ENCODE measurements at regions not wholly inside any gene's neighbourhood (a gene's known extent, or its start where the extent isn't known, plus 50 kb on each side); places are given as distances from the start of the nearest gene placed in this dataset.

DNA sequence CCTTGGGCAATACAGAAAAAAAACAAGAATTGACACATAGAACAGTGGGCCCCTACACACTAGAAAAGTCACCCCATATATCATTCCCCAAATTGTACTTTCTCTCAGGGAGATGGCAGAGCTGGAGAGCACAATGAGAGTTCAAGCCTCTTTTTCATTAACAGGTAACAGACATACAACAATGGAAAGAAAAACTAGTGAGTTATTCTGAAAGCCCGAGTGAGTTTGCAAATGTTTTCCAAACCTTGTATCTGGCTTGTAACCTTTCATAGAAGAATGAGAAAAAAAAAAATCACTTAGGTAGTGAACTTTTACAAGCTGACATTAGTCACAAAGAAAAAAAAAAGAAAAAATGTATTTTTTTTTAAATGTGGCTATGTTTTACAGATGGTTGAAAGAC lies 349.6 kb downstream of the RPS4Y2 start:
- no peak for DNase-seq
- Histone ChIP-seq H3K27me3 (no peaks in the 10 kb centered on the region), H3K27ac (no peak overlapping the region), H3K4me3 (no peak overlapping the region), H3K36me3 (ENCODE audit: low read depth, missing control alignments) (no peaks in the 10 kb centered on the region), H3K9me3 (no peaks in the 10 kb centered on the region), H3K4me1 (no peaks in the 10 kb centered on the region)
- TF ChIP-seq POLR2A (IDR thresholded peaks at IDR 0.05) = no peak
- TF ChIP-seq, protein P1, sequence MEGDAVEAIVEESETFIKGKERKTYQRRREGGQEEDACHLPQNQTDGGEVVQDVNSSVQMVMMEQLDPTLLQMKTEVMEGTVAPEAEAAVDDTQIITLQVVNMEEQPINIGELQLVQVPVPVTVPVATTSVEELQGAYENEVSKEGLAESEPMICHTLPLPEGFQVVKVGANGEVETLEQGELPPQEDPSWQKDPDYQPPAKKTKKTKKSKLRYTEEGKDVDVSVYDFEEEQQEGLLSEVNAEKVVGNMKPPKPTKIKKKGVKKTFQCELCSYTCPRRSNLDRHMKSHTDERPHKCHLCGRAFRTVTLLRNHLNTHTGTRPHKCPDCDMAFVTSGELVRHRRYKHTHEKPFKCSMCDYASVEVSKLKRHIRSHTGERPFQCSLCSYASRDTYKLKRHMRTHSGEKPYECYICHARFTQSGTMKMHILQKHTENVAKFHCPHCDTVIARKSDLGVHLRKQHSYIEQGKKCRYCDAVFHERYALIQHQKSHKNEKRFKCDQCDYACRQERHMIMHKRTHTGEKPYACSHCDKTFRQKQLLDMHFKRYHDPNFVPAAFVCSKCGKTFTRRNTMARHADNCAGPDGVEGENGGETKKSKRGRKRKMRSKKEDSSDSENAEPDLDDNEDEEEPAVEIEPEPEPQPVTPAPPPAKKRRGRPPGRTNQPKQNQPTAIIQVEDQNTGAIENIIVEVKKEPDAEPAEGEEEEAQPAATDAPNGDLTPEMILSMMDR (IDR thresholded peaks at IDR 0.05) = no peak
- intact Hi-C loops (cut with DNase I; ENCODE audit: low total_unique reads) = no loop called here
- 40 to 69% methylated on average over 1 of the region's 1 CpG for WGBS, 2 donors

DNA sequence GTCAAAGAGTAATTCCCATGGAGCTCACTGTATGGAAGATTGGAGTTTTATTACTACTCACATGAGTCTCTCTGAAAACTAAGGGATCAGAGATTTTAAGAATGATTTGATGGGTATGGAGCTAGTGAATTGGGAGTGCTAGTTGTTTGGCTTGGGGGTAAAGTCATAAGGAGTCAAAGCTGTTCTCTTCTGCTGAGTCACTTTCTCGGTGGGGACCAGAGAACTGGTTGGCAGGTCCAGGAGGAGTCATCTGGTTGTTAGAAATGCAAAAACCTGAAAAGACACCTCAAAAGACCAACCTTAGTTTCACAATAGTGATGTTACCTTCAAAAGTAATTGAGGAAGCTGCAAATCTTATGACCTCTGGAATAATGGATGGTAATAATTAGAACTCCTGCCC lies 355.4 kb downstream of the RPS4Y2 start:
- TF ChIP-seq POLR2A (IDR thresholded peaks at IDR 0.05) = no peak
- TF ChIP-seq, protein P1 (IDR thresholded peaks at IDR 0.05) = no peak
- Histone ChIP-seq H3K4me1 (no peaks in the 10 kb centered on the region), H3K9me3 (no peaks in the 10 kb centered on the region), H3K36me3 (ENCODE audit: low read depth, missing control alignments) (no peaks in the 10 kb centered on the region), H3K27ac (no peak overlapping the region), H3K27me3 (no peaks in the 10 kb centered on the region), H3K4me3 (no peak overlapping the region)
- intact Hi-C loops (cut with DNase I; ENCODE audit: low total_unique reads) = no loop called here
- no peak for DNase-seq
- WGBS, 2 donors = 61 to 64% methylated on average over 1 of the region's 1 CpG

DNA sequence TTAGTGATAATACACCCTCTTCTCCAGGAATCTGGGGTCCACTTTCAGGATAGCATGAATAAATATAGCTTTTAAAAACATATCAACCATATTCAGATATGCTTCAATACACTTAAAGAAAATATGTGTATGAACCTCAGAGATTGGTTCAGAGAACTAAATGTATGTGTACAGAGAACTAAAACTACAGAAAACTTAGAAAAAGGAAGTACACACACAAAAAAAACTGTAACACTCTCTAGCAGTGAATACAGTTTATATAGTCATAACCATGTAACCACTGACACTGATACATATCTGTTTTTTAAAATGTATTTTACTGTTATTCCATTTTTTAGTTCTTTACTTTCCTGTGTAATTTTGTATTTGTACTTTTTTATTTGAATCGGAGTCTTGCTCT lies 365.2 kb downstream of the RPS4Y2 start:
- DNase-seq = no peak
- intact Hi-C loops (cut with DNase I; ENCODE audit: low total_unique reads) = no loop called here
- 88 to 100% methylated on average over 1 of the region's 1 CpG for WGBS, 2 donors

DNA sequence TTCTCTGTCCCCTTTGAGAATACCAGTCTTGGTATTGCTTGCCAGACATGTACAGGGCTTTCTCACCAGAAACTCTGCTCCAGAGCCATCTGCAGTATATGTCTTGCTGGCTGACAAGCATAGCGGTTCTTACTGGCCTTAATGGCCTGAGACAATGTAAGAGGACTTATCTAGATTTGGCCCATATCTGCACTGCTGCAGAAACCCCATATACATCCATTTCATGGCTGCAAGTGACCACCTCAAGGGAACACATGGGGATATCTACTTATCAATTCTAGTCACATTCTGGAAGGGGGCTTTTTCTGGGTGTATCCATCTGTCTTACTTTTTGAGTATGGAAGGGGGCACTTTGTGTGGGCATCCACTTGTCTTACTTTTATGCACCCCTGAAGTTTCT lies 375.5 kb upstream of the RBMY1B start:
- no peak overlapping the region for H3K27ac ChIP-seq
- no peaks in the 10 kb centered on the region for H3K36me3 ChIP-seq (ENCODE audit: low read depth, missing control alignments)
- intact Hi-C loops (cut with DNase I; ENCODE audit: low total_unique reads) = no loop called here
- TF ChIP-seq, protein P1 (IDR thresholded peaks at IDR 0.05) = no peak
- TF ChIP-seq POLR2A (IDR thresholded peaks at IDR 0.05) = no peak
- no peak for DNase-seq
- H3K4me1 ChIP-seq = no peaks in the 10 kb centered on the region
- no peaks in the 10 kb centered on the region for H3K27me3 ChIP-seq
- no peaks in the 10 kb centered on the region for H3K9me3 ChIP-seq
- no peak overlapping the region for H3K4me3 ChIP-seq
- 71% methylated on average over 1 of the region's 1 CpG; no CpG with 5 or more reads in 1 of the 2 donors for whole genome bisulfite sequencing, 2 donors

More for the DNA sequence above, 365.2 kb downstream of the RPS4Y2 start:
- H3K27ac ChIP-seq = no peak overlapping the region
- no peaks in the 10 kb centered on the region for H3K36me3 ChIP-seq (ENCODE audit: low read depth, missing control alignments)
- H3K4me3 ChIP-seq = no peak overlapping the region
- no peaks in the 10 kb centered on the region for H3K4me1 ChIP-seq
- TF ChIP-seq, protein P1 (IDR thresholded peaks at IDR 0.05) = no peak
- no peak for TF ChIP-seq POLR2A (IDR thresholded peaks at IDR 0.05)
- H3K9me3 ChIP-seq = no peaks in the 10 kb centered on the region
- no peaks in the 10 kb centered on the region for H3K27me3 ChIP-seq

DNA sequence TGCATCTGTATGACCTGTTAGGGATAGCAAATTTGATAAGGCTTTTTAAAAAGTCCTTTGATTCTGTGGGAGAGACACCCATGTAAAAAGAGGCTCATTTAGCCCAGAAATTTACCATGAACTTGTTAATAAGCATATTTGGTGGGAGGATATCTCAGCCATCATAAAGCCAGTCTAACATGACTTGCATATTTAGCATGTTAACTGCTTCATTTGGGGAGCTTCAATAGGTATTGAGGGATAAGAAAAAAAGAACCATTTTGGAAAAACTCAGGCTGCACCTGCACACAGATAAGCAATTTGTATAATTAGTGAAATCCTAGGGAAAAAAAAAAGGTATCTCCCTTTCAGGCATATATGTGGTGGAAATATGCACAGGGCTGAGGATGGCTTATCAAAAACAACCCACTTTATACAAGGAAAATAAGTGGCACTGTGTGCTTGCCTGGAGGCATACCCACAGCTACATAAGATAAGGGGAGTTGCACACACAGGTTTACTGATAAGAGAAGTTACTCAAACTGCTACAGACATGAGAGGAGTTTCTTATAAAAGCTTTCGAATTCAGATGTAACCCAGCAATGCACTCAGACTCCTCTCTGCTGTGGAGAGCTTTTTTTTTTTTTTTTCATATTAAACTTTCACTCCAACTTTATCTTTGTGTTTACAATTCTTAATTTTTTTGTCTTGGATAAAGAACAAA lies 372.9 kb upstream of the RBMY1B start:
- Histone ChIP-seq H3K4me1 (no peaks in the 10 kb centered on the region), H3K4me3 (no peak overlapping the region), H3K27ac (no peak overlapping the region), H3K36me3 (ENCODE audit: low read depth, missing control alignments) (no peaks in the 10 kb centered on the region), H3K9me3 (no peaks in the 10 kb centered on the region), H3K27me3 (no peaks in the 10 kb centered on the region)
- 26 to 55% methylated on average over 1 of the region's 1 CpG for WGBS, 2 donors
- TF ChIP-seq POLR2A (IDR thresholded peaks at IDR 0.05) = no peak
- TF ChIP-seq, protein P1 (IDR thresholded peaks at IDR 0.05) = no peak
- peak; percentile 14 for DNase-seq
- intact Hi-C loops (cut with DNase I; ENCODE audit: low total_unique reads) = no loop called here
